ENCODE measurements at regions not wholly inside any gene's neighbourhood (a gene's known extent, or its start where the extent isn't known, plus 50 kb on each side); places are given as distances from the start of the nearest gene placed in this dataset.

DNA sequence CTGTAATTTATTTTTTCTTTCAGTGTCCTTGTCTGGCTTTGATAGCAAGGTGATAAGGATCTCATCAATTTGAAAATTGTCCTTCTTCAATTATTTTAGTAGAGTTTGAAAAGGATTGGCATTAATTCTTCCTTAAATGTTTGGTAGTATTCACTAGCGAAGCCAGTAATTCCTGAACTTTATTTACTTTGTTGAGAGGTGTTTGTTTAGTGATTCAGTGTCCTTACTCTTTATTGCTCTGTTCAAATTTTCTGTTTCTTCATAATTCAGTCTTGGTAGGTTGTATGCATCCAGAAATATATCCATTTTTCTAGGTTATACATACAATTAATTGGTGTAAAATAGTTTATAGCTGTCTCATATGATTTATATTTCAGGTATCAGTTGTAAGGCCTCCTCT is 676.7 kb upstream of the POU3F3 start:
- TF ChIP-seq POLR2AphosphoS5 (IDR thresholded peaks at IDR 0.05; ENCODE audit: low read depth) (no peak), EZH2phosphoT487 (IDR thresholded peaks at IDR 0.05; ENCODE audit: unreplicated experiment) (no peak), EZH2 (IDR thresholded peaks at IDR 0.05; ENCODE audit: low read depth, unreplicated experiment) (no peak), REST (IDR thresholded peaks at IDR 0.05; ENCODE audit: unreplicated experiment) (no peak), CREB1 (CRISPR knock-in tag; IDR thresholded peaks at IDR 0.05; ENCODE audit: low read depth) (no peak), ZNF462 (CRISPR knock-in tag; IDR thresholded peaks at IDR 0.05) (no peak), STAT1 (IDR thresholded peaks at IDR 0.05; ENCODE audit: unreplicated experiment) (no peak), ZNF114 (CRISPR knock-in tag; IDR thresholded peaks at IDR 0.05) (no peak), NANOG (IDR thresholded peaks at IDR 0.05; ENCODE audit: borderline replicate concordance) (no peak)
- TF ChIP-seq, protein P1, sequence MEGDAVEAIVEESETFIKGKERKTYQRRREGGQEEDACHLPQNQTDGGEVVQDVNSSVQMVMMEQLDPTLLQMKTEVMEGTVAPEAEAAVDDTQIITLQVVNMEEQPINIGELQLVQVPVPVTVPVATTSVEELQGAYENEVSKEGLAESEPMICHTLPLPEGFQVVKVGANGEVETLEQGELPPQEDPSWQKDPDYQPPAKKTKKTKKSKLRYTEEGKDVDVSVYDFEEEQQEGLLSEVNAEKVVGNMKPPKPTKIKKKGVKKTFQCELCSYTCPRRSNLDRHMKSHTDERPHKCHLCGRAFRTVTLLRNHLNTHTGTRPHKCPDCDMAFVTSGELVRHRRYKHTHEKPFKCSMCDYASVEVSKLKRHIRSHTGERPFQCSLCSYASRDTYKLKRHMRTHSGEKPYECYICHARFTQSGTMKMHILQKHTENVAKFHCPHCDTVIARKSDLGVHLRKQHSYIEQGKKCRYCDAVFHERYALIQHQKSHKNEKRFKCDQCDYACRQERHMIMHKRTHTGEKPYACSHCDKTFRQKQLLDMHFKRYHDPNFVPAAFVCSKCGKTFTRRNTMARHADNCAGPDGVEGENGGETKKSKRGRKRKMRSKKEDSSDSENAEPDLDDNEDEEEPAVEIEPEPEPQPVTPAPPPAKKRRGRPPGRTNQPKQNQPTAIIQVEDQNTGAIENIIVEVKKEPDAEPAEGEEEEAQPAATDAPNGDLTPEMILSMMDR (conservative IDR thresholded peaks at IDR 0.05; ENCODE audit: low read depth in 2 of 2): no peak
